ENCODE measurements at regions not wholly inside any gene's neighbourhood (a gene's known extent, or its start where the extent isn't known, plus 50 kb on each side); places are given as distances from the start of the nearest gene placed in this dataset.

DNA sequence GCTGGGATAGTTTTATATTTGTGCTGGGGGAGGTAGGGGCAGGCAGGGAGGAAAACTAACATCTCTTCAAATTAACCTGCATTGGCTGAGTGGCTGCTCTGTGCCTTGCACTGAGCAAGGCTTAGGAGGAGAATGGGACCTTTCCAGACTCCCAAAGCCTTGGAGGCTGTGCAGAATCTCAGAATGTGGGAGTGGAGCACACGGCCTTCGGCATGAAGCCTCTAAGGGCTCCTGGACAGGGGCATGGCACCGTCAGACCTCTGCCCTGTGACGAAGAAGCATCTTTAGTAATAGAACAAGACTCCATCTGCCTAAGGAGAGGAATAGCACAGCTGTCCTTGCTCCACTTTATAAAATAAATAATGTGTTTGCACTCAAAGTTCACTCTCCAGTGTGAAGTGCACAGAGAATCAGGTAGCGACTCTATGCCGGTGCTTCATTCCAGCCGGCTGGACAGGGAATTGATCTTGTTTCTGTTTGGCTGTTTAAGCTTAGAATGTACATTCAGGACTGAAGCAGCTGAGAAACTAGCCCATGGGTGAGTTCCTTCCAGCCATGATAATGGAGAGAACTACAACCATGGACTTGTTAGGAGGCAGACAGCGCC is 228.5 kb upstream of the ADAMTS9 start:
- no peak for TF ChIP-seq JUND (IDR thresholded peaks at IDR 0.05)
- TF ChIP-seq POLR2AphosphoS5 (IDR thresholded peaks at IDR 0.05; ENCODE audit: low read depth, low read length), result no peak
- TF ChIP-seq, protein P1, sequence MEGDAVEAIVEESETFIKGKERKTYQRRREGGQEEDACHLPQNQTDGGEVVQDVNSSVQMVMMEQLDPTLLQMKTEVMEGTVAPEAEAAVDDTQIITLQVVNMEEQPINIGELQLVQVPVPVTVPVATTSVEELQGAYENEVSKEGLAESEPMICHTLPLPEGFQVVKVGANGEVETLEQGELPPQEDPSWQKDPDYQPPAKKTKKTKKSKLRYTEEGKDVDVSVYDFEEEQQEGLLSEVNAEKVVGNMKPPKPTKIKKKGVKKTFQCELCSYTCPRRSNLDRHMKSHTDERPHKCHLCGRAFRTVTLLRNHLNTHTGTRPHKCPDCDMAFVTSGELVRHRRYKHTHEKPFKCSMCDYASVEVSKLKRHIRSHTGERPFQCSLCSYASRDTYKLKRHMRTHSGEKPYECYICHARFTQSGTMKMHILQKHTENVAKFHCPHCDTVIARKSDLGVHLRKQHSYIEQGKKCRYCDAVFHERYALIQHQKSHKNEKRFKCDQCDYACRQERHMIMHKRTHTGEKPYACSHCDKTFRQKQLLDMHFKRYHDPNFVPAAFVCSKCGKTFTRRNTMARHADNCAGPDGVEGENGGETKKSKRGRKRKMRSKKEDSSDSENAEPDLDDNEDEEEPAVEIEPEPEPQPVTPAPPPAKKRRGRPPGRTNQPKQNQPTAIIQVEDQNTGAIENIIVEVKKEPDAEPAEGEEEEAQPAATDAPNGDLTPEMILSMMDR (IDR thresholded peaks at IDR 0.05 in 2 of 3, conservative IDR thresholded peaks at IDR 0.05 in 1 of 3; ENCODE audit: borderline replicate concordance in 1 of 3, insufficient read depth in 1 of 3, low read depth in 2 of 3, low read length in 2 of 3), result no peak
- no peak for TF ChIP-seq POLR2A (IDR thresholded peaks at IDR 0.05; ENCODE audit: borderline replicate concordance, extremely low read depth, insufficient read depth, insufficient read length)
- TF ChIP-seq, protein P2, sequence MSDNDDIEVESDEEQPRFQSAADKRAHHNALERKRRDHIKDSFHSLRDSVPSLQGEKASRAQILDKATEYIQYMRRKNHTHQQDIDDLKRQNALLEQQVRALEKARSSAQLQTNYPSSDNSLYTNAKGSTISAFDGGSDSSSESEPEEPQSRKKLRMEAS (IDR thresholded peaks at IDR 0.05), result no peak
- no peak for TF ChIP-seq SRF (IDR thresholded peaks at IDR 0.05; ENCODE audit: low read depth)
- no peak for TF ChIP-seq ZFX (IDR thresholded peaks at IDR 0.05)
- TF ChIP-seq ELF1 (IDR thresholded peaks at IDR 0.05; ENCODE audit: borderline replicate concordance, low read depth), result no peak
- TF ChIP-seq EZH2phosphoT487 (IDR thresholded peaks at IDR 0.05; ENCODE audit: borderline replicate concordance), result no peak
- TF ChIP-seq, protein P3, sequence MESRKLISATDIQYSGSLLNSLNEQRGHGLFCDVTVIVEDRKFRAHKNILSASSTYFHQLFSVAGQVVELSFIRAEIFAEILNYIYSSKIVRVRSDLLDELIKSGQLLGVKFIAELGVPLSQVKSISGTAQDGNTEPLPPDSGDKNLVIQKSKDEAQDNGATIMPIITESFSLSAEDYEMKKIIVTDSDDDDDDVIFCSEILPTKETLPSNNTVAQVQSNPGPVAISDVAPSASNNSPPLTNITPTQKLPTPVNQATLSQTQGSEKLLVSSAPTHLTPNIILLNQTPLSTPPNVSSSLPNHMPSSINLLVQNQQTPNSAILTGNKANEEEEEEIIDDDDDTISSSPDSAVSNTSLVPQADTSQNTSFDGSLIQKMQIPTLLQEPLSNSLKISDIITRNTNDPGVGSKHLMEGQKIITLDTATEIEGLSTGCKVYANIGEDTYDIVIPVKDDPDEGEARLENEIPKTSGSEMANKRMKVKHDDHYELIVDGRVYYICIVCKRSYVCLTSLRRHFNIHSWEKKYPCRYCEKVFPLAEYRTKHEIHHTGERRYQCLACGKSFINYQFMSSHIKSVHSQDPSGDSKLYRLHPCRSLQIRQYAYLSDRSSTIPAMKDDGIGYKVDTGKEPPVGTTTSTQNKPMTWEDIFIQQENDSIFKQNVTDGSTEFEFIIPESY (IDR thresholded peaks at IDR 0.05; ENCODE audit: extremely low read depth, insufficient replicate concordance, low read length), result no peak
- TF ChIP-seq FOSL1 (IDR thresholded peaks at IDR 0.05; ENCODE audit: low read depth), result no peak
